PC-3 (cell line): ENCODE measurements at regions not wholly inside any gene's neighbourhood (a gene's known extent, or its start where the extent isn't known, plus 50 kb on each side); places are given as distances from the start of the nearest gene placed in this dataset.

Experiments used
- ATAC-seq: fragments of 200-7000 bp; cut with Tn5 transposase; 2 replicates; pipeline ENCODE4 v1.9.1; 2020; ENCODE audit warnings: mild to moderate bottlenecking, moderate library complexity
- BruUV-seq: library from RNA; stranded (reverse); fragments of 400-500 nt; replicated peaks from 2 replicates; lab custom pipeline; 2021; lab: Mats Ljungman, UMichigan
- CTCF ChIA-PET: fragments of 300-600 bp; sonication (Branson Sonifier 250); formaldehyde crosslinking; loops from one replicate; lab custom pipeline; 2022; ENCODE audit warnings: antibody characterized with exemption; lab: Charles Lee
- POLR2A ChIA-PET: fragments of 300-600 bp; sonication (Branson Sonifier 250); formaldehyde crosslinking; loops from one replicate; lab custom pipeline; 2022; ENCODE audit warnings: antibody characterized with exemption; ENCODE audit not compliant: unreplicated experiment; lab: Charles Lee
- DNase-seq: peaks from one replicate; pipeline ENCODE4 v3.0.0-alpha.2; 2015
- H2AFZ ChIP-seq: fragments of 300-600 bp; sonication (generic); 2 replicates; pipeline ENCODE4 v1.6.0; 2016; ENCODE audit warnings: antibody characterized with exemption, low read length
- H3F3A ChIP-seq: fragments of 300-600 bp; sonication (generic); one replicate; pipeline ENCODE4 v1.6.0; 2017; ENCODE audit warnings: antibody characterized with exemption, low read length, control low read depth, mild to moderate bottlenecking; ENCODE audit not compliant: unreplicated experiment
- H3K27ac ChIP-seq: fragments of 300-600 bp; sonication (generic); 2 replicates; pipeline ENCODE4 v1.5.1; 2016; ENCODE audit warnings: mild to moderate bottlenecking, low read length
- H3K27me3 ChIP-seq: fragments of 300-600 bp; sonication (generic); 2 replicates; pipeline ENCODE4 v1.6.1; 2016; ENCODE audit warnings: low read length, mixed read lengths
- H3K36me3 ChIP-seq: fragments of 300-600 bp; sonication (generic); 2 replicates; pipeline ENCODE4 v1.6.1; 2016; ENCODE audit warnings: low read depth, mixed run types, low read length, mixed read lengths
- H3K4me1 ChIP-seq: fragments of 300-600 bp; sonication (generic); 2 replicates; pipeline ENCODE4 v1.5.1; 2016; ENCODE audit warnings: low read length; ENCODE audit not compliant: insufficient read depth
- H3K4me2 ChIP-seq: fragments of 300-600 bp; sonication (generic); 2 replicates; pipeline ENCODE4 v1.6.0; 2016; ENCODE audit warnings: low read length
- H3K4me3 ChIP-seq: fragments of 300-600 bp; sonication (generic); 2 replicates; pipeline ENCODE4 v1.5.1; 2016; ENCODE audit warnings: mild to moderate bottlenecking, low read length, mixed read lengths
- H3K79me2 ChIP-seq: fragments of 300-600 bp; sonication (generic); 2 replicates; pipeline ENCODE4 v1.6.1; 2017; ENCODE audit warnings: low read length, mixed read lengths
- H3K9ac ChIP-seq: fragments of 300-600 bp; sonication (generic); 2 replicates; pipeline ENCODE4 v1.6.0; 2016; ENCODE audit warnings: mild to moderate bottlenecking, low read length
- H3K9me2 ChIP-seq: fragments of 300-600 bp; sonication (generic); replicated peaks from 2 replicates; pipeline ENCODE4 v1.6.1; 2016; ENCODE audit warnings: mixed run types, low read length, mixed read lengths
- H3K9me3 ChIP-seq: fragments of 300-600 bp; sonication (generic); 2 replicates; pipeline ENCODE4 v1.6.1; 2016; ENCODE audit warnings: low read length, mixed read lengths
- H4K20me1 ChIP-seq: fragments of 300-600 bp; sonication (generic); 2 replicates; pipeline ENCODE4 v1.6.1; 2016; ENCODE audit warnings: low read length, mixed read lengths
- EZH2 ChIP-seq: fragments of 300-600 bp; sonication (generic); IDR thresholded peaks from one replicate; pipeline ENCODE4 v1.6.1; 2017; ENCODE audit warnings: antibody characterized with exemption, mild to moderate bottlenecking, low read length; ENCODE audit not compliant: unreplicated experiment
- EZH2phosphoT487 ChIP-seq: fragments of 300-600 bp; sonication (generic); IDR thresholded peaks from 2 replicates; pipeline ENCODE4 v1.6.1; 2018; ENCODE audit warnings: mild to moderate bottlenecking, antibody characterized with exemption, low read length, borderline replicate concordance
- intact Hi-C: fragments of 100-400 bp; cut with micrococcal nuclease; formaldehyde crosslinking; loops from 2 replicates; pipeline ENCODE4 v1.9.0; 2023
- TF ChIP-seq, protein P1 (sequence below): fragments of 300-600 bp; sonication (generic); conservative IDR thresholded peaks from 2 replicates; pipeline ENCODE4 v1.5.1; 2017; ENCODE audit warnings: antibody characterized with exemption, low read depth, mild to moderate bottlenecking, low read length

DNA sequence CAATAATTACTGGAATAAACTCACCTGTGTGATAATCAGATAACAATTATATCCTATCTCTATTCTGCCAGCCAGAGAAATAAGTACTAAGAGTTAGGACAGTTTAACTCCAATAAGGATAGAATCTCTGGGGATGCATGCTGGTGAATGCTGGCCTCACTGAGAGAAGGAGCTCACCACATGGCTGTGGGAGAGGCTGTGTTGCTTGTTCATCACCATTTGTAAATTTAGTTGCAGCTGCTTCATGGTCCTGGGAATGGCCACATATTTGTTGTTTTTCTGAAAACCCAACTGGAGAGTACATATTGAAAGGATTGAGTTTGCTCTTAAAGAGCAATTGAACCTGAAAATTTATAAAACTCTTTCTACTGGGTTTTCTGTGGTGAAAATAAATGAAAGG lies 207.3 kb downstream of the NECTIN3 start:
- no TSS peak for BruUV-seq
- ChIA-PET POLR2A (no interaction called here), CTCF (no interaction called here)
- Histone ChIP-seq H3K9me2 (no peaks in the 10 kb centered on the region), H3F3A (no peaks in the 10 kb centered on the region), H3K4me1 (no peaks in the 10 kb centered on the region), H3K4me2 (no peak overlapping the region), H3K9ac (no peak overlapping the region), H3K27me3 (no peaks in the 10 kb centered on the region), H4K20me1 (no peaks in the 10 kb centered on the region), H3K36me3 (no peaks in the 10 kb centered on the region), H3K79me2 (no peaks in the 10 kb centered on the region), H2AFZ (no peak overlapping the region), H3K4me3 (no peak overlapping the region), H3K9me3 (no peaks in the 10 kb centered on the region), H3K27ac (no peak overlapping the region)
- ATAC-seq (no peak), DNase-seq (no peak)
- TF ChIP-seq, protein P1, sequence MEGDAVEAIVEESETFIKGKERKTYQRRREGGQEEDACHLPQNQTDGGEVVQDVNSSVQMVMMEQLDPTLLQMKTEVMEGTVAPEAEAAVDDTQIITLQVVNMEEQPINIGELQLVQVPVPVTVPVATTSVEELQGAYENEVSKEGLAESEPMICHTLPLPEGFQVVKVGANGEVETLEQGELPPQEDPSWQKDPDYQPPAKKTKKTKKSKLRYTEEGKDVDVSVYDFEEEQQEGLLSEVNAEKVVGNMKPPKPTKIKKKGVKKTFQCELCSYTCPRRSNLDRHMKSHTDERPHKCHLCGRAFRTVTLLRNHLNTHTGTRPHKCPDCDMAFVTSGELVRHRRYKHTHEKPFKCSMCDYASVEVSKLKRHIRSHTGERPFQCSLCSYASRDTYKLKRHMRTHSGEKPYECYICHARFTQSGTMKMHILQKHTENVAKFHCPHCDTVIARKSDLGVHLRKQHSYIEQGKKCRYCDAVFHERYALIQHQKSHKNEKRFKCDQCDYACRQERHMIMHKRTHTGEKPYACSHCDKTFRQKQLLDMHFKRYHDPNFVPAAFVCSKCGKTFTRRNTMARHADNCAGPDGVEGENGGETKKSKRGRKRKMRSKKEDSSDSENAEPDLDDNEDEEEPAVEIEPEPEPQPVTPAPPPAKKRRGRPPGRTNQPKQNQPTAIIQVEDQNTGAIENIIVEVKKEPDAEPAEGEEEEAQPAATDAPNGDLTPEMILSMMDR = no peak
- TF ChIP-seq EZH2 (no peak), EZH2phosphoT487 (no peak)
- intact Hi-C loops = no loop called here

DNA sequence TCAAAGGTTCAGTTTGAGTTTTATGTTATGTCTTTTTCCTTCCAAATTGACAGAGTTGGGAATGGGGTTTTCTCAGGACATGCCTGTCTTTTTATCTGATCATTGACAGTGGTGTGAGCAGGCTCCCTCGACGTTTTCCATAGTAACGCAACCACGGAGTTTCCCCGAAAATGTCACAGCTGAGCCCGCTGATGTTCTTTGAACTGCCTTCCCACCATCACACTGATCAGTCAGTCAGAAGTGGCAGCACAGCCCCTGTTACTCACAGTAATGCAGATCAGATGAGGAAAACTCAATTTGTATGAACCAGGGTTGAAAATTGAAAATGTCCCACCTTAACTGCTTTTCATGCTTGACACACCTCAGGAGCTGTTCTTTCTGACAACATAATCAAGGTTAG lies 210.4 kb downstream of the NECTIN3 start:
- BruUV-seq = no TSS peak
- Histone ChIP-seq H3K4me1 (no peaks in the 10 kb centered on the region), H3K27ac (no peak overlapping the region), H2AFZ (no peak overlapping the region), H3F3A (no peaks in the 10 kb centered on the region), H3K9me2 (no peaks in the 10 kb centered on the region), H3K27me3 (no peaks in the 10 kb centered on the region), H3K9me3 (no peaks in the 10 kb centered on the region), H3K4me2 (no peak overlapping the region), H3K79me2 (no peaks in the 10 kb centered on the region), H4K20me1 (no peaks in the 10 kb centered on the region), H3K9ac (no peak overlapping the region), H3K4me3 (no peak overlapping the region), H3K36me3 (no peaks in the 10 kb centered on the region)
- CTCF ChIA-PET = no interaction called here
- ATAC-seq (no peak), DNase-seq (no peak)
- intact Hi-C loops = no loop called here
- POLR2A ChIA-PET = no interaction called here
- TF ChIP-seq EZH2 (no peak), EZH2phosphoT487 (no peak)
- TF ChIP-seq, protein P1 = no peak

DNA sequence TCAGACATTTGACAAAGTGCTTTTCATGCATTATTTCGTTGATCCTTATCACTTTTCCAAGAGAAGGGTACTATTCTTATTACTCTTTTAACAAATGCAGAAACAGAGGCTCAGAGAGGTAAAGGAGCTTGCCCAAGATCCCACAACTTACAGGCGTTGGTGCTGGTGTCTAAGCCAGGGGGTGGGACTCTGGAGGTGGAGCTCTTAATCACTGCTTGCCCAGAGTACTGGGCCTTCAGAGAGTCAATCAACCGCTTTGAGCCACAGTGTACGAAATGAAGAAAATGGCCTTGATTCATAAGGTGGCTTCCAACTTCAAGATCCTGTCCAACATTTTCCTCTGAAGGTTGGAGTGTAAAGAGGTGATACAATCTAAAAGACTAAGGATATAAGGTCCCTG lies 211.5 kb downstream of the NECTIN3 start:
- no peaks in the 10 kb centered on the region for H3K4me1 ChIP-seq
- intact Hi-C loops = no loop called here
- H3K4me2 ChIP-seq = no peak overlapping the region
- no peak overlapping the region for H3K4me3 ChIP-seq
- H3K27ac ChIP-seq = no peak overlapping the region
- H3K27me3 ChIP-seq = no peaks in the 10 kb centered on the region
- no peaks in the 10 kb centered on the region for H3K9me2 ChIP-seq
- no peaks in the 10 kb centered on the region for H3F3A ChIP-seq
- no peaks in the 10 kb centered on the region for H4K20me1 ChIP-seq
- H3K9ac ChIP-seq = no peak overlapping the region
- TF ChIP-seq EZH2 = no peak
- TF ChIP-seq, protein P1 = no peak
- no peak for TF ChIP-seq EZH2phosphoT487
- no peaks in the 10 kb centered on the region for H3K9me3 ChIP-seq
- no peaks in the 10 kb centered on the region for H3K79me2 ChIP-seq
- H3K36me3 ChIP-seq = no peaks in the 10 kb centered on the region
- ChIA-PET CTCF (no interaction called here), POLR2A (no interaction called here)
- no peak overlapping the region for H2AFZ ChIP-seq
- no peak for ATAC-seq
- DNase-seq = no peak
- BruUV-seq = no TSS peak
